Gastrocnemius medialis (tissue), 4 donors: ENCODE measurements at regions not wholly inside any gene's neighbourhood (a gene's known extent, or its start where the extent isn't known, plus 50 kb on each side); places are given as distances from the start of the nearest gene placed in this dataset.
"Not testable (repeated sequence)": the region's sequence is repeated elsewhere in the genome, so short reads cannot be mapped to it uniquely, and the experiment has no call there.

ENCODE experiments used
- ATAC-seq, 2 donors: fragments of 150-250 bp; one replicate each; pipeline ENCODE4 v1.9.1; 2016
- DNase-seq, 2 donors: peaks; one replicate each; pipeline ENCODE4 v3.0.0-alpha.2; 2019
- H3K27ac ChIP-seq, 4 donors: fragments of 200-600 bp; sonication (generic); 1 replicate in 1 of 4; 2 replicates in 3 of 4; pipeline ENCODE4 v1.5.1; 2016 to 2018; ENCODE audit warnings: mild to moderate bottlenecking in 2 of 4, moderate library complexity in 1 of 4
- H3K27me3 ChIP-seq, 3 donors: fragments of 200-600 bp; sonication (generic) in 2 of 3; 1 replicate in 1 of 3; 2 replicates in 2 of 3; pipeline versions ENCODE4 v1.5.1 to v1.6.0; 2016 to 2019; ENCODE audit warnings: mild to moderate bottlenecking in 1 of 3, moderate library complexity in 1 of 3
- H3K36me3 ChIP-seq, 2 donors: fragments of 200-600 bp; sonication (generic) in 1 of 2; one replicate each; pipeline ENCODE4 v1.5.1; 2017 to 2018
- H3K4me1 ChIP-seq, 2 donors: fragments of 200-600 bp; sonication (generic) in 1 of 2; one replicate each; pipeline ENCODE4 v1.5.1; 2016 to 2017; ENCODE audit warnings: mild to moderate bottlenecking in 2 of 2
- H3K4me3 ChIP-seq, 4 donors: fragments of 200-600 bp; sonication (generic) in 3 of 4; 1 replicate in 1 of 4; 2 replicates in 3 of 4; pipeline ENCODE4 v1.5.1; 2016 to 2019; ENCODE audit warnings: mild to moderate bottlenecking in 2 of 4
- H3K9me3 ChIP-seq, 3 donors: fragments of 200-600 bp; sonication (generic) in 2 of 3; 1 replicate in 1 of 3; 2 replicates in 2 of 3; pipeline ENCODE4 v1.5.1; 2016 to 2019
- in situ Hi-C, 4 donors: fragments of 200-750 bp; cut with MboI; loops; one replicate each; pipeline versions ENCODE4 v1.15.0 to v1.8.0; 2017; ENCODE audit warnings: low sequenced_read_pairs in 4 of 4
- intact Hi-C: fragments of 100-400 bp; cut with DNase I; formaldehyde crosslinking; loops from one replicate; pipeline ENCODE4 v1.15.1; 2023; ENCODE audit warnings: low total_unique reads

DNA sequence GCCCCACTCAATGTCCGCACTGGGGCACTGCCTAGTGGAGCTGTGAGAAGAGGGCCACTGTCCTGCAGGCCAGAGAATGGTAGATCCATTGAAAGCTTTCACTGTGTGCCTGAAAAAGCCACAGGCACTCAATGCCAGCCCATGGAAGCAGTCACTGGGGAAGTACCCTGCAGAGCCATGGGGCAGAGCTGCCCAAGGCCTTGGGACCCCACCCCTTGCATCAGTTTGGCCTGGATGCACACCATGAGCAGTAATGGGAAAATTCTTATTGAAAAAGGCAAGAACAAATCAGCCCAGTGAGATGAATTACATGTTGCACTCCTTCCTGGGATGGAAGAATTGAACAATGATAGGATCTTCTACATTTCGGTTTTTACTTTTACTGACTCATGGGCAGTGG, 447.1 kb downstream of the SPATA31A1 start:
- DNase-seq, H3K4me1 ChIP-seq, H3K27me3 ChIP-seq, in situ Hi-C loops, H3K9me3 ChIP-seq, ATAC-seq, H3K27ac ChIP-seq, H3K4me3 ChIP-seq, H3K36me3 ChIP-seq, intact Hi-C loops: not testable (repeated sequence)

DNA sequence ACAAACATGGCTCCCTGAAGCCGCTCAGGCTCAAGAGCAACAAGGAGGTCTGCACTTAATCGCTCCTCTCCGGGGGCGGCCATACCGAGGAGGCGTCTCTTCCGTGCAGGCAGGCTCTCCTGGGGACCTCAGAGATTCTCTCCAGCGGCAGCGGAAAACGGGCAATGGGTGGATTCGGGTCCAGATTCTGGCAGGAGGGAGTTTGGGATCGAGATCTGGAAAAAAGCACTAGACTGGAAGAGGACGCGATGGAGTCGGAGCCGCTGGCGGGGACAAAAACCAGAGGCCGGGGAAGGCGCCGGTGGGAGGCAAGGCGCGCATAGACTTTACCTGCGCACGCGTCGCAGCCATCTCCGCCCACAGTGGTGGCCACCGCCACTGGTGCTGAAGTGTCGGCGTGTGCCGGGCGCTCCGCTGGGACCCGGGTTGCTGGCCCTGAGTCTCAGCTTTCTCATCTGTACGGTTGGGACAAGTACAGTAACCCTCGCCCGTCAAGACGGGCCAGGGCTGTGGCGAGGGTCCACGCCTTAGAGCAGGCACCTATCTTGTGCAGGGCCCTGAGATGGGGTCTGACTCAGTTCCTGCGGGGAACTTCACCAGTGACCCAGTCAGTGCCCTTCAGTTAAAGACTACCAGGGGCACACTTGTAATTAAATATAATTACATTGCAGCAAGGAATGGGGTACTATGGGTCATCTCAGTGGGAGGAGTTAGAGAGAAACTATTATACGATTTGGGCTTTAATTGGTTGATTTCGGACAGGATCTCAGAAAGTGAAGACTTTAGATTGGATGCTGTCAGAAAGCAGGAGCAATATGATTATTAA, 454.1 kb downstream of the SPATA31A1 start:
- peak; percentile 50 to 67 for DNase-seq
- H3K9me3 ChIP-seq, H3K27me3 ChIP-seq, H3K36me3 ChIP-seq, in situ Hi-C loops, H3K4me1 ChIP-seq, intact Hi-C loops: not testable (repeated sequence)
- peak overlapping the region; percentile 62 to 91 (median 76) for H3K4me3 ChIP-seq
- H3K27ac ChIP-seq, result peak overlapping the region; percentile 72 to 92 (median 84)
- ATAC-seq, result peak in 1 of 2 donors; percentile 58

DNA sequence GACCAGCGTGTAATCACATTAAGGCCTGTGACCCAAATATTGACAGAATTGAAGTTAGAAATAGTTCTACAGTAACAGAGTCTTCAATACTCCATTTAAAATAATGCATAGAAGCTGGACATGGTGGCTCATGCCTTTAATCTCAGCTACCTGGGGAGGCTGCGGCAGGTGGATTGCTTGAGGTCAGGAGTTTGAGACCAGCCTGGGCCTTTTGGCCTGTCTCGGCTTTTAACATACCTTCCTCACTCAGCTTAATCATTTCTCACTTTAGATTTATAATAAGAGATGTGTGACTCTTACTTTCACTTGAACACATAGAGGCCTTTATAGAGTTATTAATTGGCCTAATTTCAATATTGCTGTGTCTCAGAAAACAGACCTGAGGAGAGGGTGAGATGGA, 454.9 kb downstream of the SPATA31A1 start:
- in situ Hi-C loops, H3K27me3 ChIP-seq, H3K4me1 ChIP-seq, intact Hi-C loops, ATAC-seq, H3K9me3 ChIP-seq, H3K36me3 ChIP-seq, DNase-seq, H3K4me3 ChIP-seq, H3K27ac ChIP-seq: not testable (repeated sequence)

DNA sequence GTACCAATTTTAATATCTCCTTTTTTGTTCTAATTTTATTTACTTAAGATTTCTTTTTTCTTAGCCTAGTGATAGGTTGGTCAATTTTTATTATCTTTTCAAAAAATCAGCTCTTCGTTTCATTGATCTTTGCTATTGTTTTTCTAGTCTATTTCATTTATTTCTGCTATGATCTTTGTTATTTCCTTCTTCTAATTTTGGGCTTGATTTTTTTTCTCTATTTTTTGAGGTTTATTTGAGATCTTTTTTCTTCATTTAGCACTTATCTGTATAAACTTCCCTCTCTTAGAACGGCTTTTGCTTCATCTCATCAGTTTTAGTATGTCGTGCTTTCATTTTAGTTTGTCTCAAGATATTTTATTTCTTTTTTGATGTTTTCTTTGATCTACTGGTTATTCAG, 456.1 kb downstream of the SPATA31A1 start:
- intact Hi-C loops, H3K27ac ChIP-seq, H3K4me1 ChIP-seq, H3K36me3 ChIP-seq, H3K4me3 ChIP-seq, DNase-seq, ATAC-seq, H3K27me3 ChIP-seq, in situ Hi-C loops, H3K9me3 ChIP-seq: not testable (repeated sequence)

DNA sequence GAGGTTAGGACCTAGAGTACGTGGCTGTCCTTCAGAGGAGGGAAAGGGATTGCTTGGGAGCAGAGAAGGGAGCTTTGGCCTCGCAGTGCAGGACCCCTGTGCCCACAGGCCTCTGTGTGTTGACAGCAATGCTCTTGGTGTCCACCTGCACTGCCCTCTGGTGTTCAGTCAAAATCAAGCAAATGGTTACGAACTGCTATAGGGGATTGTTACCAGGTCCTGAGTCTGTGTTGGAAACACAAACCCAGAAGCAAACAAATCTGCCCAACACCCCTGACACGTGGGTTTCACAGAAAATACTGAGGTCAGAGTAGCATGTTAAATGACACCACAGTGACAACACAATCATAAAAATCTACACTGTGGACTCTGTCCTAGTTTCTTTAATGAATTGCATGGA, 473.0 kb downstream of the SPATA31A1 start:
- DNase-seq, in situ Hi-C loops, intact Hi-C loops, H3K4me3 ChIP-seq, H3K27me3 ChIP-seq, H3K4me1 ChIP-seq, ATAC-seq, H3K9me3 ChIP-seq, H3K27ac ChIP-seq, H3K36me3 ChIP-seq: not testable (repeated sequence)
